GM21576 (cell line): ENCODE measurements at regions not wholly inside any gene's neighbourhood (a gene's known extent, or its start where the extent isn't known, plus 50 kb on each side); places are given as distances from the start of the nearest gene placed in this dataset.
"Not testable (repeated sequence)": the region's sequence is repeated elsewhere in the genome, so short reads cannot be mapped to it uniquely, and the experiment has no call there.

Source experiments
- ATAC-seq: cut with Tn5 transposase; IDR thresholded peaks from one replicate; pipeline ENCODE4 v1.9.1; 2021; ENCODE audit warnings: mild to moderate bottlenecking, moderate library complexity; ENCODE audit not compliant: unreplicated experiment

DNA sequence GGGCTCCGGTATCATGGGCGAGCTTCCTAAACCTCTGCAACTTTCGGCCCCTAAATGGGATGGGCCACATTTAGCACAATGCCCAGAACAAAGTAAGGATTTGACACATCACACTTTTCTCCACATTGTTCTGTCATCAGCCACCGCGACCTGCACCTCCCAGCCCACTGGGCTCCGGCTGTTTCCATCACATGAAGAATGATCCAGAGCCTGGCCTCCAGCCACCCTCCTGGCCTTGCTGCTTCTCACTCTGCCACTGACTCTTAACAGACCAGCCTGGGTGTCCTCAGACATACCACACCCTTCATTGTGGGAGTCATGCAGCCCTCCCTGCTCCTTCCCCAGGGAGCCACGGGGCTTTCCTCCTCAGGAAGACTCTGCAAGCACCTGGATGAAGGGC lies 113.7 kb downstream of the IGLL1 start:
- ATAC-seq, result no peak

DNA sequence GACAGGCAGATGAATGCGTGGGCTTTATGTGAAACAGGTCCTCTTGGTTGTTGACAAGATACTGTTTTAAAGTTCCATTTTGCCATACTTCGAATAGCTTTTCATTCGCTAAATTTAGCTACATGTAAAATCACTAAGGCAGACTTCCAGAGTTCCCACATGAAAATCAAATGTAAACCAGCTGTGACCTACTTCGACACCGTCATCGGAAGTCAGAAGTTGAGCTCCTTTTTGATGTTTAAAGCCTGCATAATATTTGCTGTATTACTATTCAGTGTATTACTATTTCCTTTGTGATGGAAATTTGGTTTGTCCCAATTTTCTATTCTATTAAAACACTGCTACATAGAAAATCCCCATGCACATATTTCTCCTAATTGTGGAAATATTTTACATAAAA lies 115.3 kb downstream of the IGLL1 start:
- not testable (repeated sequence) for ATAC-seq

DNA sequence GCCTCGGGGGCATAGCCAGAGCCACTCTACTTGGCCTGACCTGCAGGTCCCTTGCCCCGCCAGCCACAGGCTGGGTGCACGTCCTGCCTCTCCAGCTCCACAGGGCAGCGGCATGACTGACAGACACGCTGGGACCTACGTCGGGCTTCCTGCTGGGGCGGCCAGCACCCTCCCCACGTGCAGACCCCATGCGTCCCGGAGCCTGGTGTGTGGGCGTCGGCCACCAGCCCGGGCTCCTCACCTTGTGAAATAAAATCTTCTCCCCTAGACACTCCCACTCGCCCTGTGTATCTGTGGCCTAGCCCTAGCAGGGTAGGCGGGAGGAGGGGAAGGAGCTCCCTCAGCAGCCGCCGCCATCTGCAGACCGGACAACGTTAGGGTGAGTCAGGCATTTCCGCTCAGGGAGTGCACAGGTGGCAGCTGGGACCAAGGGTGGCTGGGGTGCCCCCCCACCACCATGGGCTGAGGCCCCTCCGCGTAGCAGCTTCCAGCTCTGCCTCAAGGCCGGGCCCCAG lies 119.5 kb downstream of the IGLL1 start:
- not testable (repeated sequence) for ATAC-seq

DNA sequence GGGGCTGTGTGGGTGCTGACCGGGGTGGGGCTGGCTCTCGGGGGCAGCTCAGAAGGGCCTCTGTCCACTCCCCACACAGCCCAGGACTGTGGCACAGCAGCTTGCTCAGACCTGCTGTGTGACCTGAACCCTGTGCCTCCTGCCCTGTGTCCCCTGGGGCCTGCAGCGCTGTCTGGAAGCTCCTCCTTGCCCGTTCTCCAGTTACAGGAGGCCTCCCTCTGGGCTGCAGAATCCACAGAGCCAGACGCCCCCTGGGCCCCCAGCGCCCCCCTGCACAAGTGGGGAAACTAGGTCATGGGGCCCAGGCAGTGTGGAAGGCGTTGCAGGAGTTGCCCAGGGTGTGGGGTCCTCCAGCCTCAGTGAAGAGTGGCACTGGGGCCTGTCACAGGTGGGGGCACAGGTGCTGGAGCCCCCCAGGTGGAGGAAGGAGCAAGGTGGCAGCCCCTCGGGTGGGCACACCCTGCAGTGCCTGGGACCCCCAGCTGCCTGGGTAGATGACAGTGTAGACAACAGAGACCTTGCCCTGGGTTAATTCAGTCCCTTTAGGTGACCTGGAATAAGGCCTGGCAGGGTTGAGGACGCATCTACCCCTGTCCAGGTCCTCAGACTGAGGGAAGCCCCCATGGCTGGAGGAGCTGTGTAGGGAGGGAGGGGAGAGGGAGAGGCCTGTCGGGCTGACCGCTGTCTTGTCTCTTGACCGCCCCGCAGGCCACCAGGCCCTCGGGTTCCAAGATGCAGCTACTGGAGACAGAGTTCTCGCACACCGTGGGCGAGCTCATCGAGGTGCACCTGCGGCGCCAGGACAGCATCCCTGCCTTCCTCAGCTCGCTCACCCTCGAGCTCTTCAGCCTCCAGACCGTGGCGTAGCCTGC lies 120.2 kb downstream of the IGLL1 start:
- not testable (repeated sequence) for ATAC-seq

DNA sequence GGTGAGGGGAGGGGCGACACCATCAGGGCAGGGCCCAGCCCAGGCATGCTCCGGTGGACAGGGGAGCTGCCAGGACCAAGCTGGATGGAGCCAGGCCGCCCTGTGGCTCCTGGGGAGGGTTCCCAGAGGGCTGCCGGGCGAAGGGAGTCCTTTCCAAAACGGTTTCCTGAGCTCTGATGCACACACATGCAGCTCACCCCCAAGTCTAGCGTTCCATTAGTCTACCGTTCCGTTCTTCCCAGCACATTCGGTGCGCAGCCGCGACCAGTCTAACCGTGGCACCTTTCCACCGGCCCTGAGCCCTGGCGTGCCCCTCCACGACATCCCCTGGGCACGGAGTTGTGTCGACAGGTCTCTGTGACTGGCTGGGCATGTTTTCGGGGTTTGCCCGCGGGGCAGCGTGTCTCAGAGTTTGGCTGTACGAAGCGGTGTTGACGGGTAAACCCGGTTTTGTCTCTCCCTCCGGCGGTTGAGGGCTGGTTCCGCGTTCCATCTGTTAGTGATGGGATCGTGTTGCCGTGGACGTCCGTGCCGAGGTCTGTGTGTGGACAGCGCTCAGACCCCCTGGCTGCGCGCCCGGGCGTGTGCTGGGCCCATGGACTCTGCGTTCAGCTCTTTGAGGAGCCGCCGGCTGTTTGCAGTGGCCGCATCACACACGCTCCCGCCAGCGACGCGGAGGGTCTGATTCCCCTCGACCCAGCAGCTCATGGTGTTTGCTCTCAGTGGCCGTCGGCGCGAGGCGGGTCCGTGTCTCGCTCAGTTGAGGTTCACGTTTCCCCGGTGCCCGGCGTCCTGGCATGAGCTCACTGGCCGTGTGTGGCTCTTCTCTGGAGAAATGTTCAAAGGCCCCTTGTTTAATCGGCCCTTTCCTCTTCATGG lies 121.2 kb downstream of the IGLL1 start:
- no peak for ATAC-seq

DNA sequence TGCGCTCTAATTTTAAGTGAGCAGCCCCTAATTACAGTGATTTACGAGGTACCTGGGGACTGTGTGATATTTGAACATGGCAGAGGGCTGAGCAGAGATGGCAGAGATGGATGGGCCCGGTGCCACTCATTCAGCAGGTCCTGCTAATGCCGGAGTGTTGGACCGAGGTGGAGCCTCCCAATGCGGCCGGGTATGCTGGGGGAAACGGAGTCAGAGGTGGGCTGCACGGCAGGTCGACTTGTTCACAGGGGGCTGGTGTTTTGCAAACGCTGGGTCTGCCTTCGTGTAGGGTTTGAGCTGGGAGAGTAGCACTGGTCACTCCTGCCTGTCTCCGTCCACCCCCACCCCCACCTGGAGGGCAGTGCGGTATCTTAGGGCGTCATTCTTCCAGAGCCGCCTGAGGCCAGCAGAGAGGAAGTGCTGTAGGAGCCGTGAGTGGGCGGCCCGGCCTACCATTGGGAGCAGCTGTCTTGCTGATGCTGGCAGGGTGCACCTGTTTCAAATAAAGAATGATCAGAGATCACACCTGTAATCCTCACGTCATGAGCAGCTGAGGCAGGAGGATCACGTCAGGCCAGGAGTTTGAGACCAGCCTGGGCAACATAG lies 122.6 kb downstream of the IGLL1 start:
- ATAC-seq, result no peak

DNA sequence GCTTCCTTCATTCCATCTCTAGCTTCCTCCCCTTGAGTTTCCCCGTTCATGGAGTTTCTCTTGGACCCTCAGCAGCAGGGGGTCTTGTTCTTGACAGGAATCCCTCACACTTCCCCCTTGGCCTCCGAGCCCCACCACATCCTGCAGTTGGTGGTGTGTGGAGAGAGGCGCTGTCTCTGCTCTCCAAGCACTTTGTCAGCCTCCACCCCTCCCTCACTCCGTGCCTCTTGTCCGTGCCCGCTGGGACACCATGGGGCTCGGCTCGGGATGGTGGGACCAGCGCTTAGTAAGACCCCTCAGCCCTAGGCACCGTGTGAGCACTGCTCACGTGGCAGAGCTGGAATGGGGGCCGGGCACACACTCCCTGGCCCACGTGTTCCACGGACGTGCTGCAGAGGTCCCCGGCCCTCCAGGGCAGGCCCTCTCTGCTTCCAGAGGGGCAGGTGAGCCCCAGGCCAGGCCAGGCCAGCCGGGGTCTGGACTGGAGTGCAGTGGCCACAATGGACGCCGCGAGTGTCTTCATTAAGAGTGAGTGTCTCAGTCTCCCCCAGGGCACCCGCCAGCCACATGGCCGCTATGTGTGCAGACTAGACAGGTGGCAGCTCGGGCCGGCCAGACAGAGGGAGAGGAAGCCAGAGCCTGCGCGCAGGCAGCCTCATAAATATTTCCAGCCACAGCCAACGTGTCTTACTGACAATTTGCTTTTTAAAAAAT lies 123.3 kb downstream of the IGLL1 start:
- not testable (repeated sequence) for ATAC-seq

DNA sequence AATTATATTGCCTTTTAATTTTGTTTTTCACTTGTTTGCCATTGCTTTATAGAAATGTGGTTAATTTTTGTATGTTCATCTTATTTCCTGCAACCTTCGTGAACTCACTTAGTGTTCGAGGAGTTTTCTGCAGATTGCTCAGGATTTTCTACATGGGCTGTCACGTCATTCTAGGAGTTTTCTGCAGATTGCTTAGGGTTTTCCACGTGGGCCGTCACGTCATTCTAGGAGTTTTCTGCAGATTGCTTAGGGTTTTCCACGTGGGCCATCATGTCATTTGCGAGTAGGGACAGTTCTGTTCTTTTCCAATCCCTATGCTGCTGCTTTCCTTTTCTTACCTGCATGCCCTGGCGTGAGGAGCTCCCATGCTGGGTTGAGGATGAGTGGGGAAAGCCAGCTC lies 125.7 kb downstream of the IGLL1 start:
- ATAC-seq, result not testable (repeated sequence)

DNA sequence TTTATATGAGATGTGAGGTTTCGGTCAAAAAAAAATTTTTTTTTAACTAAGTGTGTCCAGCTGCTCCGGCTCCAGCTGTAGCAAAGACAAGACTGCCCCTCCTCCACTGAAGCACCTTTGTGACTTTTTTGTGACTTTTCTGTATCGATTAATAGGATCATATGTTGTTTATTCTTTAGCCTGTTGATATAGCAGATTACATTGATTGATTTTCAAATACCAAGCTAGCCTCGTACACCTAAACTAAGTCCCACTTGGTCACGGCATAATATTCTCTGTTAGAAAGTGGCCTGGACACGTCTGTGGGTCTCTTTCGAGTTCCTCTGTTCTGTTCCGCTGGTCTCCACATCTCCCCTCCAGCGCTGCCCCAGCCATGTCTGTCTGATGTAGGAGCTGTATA lies 126.8 kb downstream of the IGLL1 start:
- ATAC-seq, result no peak

DNA sequence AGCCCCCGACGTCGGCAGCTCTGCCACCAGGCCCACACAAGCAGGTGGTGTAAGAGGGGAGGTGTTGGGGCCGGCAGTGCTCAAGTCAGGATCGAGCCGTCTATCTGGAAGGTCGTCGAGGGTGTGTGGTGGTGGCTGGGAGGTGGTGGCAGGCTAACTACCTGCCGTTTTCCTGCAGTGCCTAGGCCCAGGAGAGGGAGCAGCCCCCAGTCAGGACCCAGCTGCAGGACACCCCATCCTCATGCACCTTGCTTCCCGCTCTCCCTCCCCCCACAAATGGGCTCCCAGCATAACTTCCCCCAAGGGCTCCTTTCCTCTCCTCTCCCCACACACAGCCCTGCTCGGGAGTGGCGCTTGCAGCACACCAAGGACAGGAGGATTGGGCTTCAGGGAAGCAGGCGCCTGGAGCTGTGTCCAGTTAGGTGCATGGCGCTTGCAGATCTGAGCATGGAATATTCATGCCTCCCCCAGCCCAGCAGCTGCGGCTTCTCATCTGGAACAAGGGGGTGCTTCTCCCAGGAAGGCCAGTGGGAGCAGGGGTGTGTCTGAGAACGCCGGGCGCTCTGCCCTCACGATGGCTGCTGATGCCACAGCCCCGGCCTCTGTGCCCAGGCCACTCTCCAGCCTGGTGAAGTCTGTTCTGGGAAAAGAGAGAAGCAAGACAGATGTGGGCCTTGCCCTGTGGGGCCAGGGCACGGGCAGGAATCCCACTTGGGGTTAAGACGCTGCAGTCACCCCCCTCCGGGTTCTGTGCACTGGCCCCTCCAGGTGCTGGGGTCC lies 127.7 kb downstream of the IGLL1 start:
- ATAC-seq, result no peak

DNA sequence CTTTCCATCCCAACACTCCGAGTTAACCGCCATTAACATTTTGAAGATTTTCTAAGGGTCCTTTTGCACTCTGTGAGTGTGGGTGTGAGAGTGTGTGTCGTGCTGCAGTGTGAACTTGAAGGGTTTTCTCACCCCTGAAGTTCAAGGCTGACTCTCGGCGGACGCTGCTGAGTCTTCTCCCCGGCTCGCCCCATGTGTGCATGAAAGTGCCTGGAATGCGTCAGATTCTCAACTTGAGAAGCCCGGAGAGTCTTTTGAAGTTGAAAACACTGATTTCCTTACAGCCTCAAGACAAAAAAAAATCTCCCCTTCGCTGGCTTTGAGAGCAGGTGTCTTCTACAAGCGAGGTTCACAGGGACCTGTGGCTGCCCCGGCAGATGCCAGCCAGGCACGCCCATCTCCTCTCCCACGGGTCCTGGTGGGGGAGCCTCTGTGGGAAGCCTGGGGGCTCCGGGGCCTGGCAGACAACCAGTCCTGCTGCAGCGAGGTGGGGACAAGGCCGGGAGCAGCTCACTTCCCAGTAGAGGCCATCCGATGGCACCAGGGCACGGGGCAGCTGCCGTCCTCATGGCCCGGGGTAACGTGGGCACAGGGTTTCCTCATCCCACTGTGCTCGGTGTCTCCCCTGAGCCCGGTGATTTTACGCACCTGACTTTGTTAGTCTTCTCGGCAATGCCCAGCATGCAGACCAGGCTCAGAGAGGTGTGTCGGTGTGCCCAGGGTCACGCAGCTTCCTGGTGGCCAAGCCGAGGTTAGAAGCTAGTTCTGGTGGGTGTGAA lies 128.4 kb downstream of the IGLL1 start:
- not testable (repeated sequence) for ATAC-seq

DNA sequence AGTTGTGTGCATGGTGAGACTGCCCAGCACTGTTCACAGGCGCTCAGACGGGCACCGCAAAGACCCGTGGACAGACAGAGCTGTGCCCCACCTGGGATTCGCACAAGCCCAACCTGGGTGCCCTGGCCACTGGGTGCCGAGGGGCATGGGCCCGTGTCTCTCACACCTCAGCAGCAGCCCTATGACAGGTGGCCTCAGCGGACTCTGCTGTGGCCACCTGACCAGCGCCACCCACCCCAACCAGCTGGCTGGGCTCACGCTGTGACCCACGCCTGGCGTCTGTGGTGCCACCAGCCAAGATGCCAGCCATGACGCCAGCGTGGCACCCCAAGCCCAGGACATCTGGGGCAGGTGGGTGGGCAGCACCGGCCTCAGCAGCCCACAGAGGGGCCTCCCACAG lies 129.3 kb downstream of the IGLL1 start:
- not testable (repeated sequence) for ATAC-seq

DNA sequence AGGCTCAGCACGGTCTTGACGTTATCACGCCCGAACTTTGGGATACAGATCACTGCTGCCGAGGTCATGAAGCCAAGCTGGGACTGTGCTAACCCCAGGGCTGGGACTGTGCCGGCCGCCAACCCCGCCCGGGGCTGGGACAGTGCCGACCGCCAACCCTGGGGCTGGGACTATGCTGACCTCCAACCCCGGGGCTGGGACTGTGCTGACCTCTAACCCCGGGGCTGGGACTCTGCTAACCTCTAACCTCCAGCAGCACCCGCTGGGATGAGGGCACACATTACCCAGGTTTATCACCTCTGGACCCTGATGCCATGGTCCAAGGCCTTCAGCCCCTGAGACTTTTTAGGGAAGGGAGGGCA lies 129.7 kb downstream of the IGLL1 start:
- no peak for ATAC-seq

DNA sequence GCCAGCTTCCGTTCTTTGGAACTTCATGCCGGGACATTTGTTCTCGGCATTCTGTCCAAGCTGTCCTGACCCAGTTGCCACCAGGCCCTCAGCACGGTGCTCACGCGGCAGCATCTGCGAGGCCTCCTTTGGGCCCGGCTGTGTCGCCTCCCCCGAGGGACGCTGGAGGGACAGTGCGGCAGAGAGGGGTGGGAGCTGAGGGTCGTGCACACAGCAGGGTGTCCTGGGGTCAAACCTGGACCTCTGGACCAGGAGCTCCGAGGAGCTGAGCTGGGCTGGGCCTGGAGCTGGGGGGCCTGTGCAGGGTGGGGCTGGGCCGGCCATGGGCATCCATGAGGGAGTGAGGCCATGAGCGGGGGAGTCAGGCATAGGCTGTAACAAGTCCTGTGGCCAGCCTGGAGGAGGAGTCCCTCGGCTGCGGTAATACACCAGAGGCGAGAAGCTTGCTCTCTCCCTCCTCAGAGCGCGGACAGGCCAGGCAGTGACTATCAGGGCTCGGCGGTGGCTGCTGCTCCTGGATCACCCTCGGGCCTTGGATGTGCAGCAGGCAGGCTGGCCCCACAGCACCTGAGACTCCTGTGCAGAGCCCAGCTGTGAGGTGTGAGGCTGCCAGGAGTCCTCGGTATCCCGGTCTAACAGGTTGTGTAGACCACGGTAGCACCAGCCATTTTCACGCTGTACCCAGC lies 130.2 kb downstream of the IGLL1 start:
- ATAC-seq, result not testable (repeated sequence)

DNA sequence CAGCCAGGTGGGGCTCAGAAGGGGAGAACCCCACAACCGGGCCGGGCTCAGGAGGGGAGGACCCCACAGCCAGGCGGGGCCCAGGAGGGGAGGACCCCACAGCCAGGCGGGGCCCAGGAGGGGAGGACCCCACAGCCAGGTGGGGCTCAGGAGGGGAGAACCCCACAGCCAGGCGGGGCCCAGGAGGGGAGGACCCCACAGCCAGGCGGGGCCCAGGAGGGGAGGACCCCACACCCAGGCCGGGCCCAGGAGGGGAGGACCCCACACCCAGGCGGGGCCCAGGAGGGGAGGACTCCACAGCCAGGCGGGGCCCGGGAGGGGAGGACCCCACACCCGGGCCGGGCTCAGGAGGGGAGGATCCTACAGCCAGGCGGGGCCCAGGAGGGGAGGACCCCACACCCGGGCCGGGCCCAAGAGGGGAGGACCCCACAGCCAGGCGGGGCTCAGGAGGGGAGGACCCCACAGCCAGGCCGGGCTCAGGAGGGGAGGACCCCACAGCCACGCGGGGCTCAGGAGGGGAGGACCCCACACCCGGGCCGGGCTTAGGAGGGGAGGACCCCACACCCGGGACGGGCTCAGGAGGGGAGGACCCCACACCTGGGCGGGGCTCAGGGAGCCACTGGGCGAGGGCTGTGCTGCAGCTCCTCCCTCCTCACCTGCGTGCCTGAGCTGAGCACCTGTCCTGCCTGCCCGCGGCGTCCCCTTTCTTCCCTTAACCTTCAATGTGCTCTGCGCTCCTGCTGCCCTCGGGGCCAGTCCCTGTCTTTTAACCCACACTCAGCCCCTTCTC lies 131.4 kb downstream of the IGLL1 start:
- not testable (repeated sequence) for ATAC-seq

DNA sequence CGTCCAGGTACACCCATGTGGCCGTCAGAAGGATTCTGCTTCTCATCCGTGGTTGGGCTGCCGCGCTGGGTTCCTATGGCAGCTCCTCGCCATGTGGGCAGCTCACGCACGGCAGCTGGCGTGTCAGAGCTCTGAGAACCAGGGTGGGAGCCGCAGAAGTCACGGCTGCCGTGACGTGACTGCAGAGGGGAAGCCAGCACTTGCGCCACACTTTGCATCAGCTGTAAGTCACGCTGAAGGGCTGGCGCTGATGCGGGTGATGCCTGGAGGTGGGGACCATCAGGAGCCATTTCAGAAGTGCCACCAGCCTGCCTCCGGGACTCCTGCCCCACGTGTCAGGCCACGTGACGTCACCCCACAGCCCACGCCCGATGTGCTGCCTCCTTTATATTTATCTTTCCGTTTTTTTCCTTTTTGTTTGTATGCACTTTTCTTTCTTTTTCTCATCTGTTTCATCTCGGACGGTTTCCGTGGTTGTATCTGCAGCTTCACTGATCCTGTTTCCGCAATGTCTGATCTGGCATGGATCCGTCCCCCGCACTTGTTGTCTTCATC lies 133.2 kb downstream of the IGLL1 start:
- ATAC-seq, result no peak

DNA sequence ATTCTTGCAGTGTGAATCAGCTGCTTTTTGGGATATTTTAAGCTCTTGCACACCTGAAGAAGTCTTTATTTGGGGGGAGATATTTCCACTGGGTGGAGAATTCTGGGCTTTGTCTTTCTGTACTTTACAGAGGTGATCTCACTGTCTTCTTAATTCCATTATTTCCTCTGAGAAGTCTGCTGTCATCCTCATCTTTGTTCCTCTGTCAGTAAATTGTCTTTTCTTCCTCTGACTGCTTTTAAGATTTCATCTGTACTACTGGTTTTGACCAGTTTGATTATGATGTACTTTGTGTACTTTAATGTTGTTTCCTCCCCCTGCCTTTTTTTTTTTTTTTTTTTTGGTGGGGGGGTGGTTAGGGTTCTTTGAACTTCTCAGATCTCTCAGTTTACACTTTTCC lies 133.9 kb downstream of the IGLL1 start:
- not testable (repeated sequence) for ATAC-seq
